Motor neuron (in vitro differentiated cells): ENCODE measurements at regions not wholly inside any gene's neighbourhood (a gene's known extent, or its start where the extent isn't known, plus 50 kb on each side); places are given as distances from the start of the nearest gene placed in this dataset.
"Not testable (repeated sequence)": the region's sequence is repeated elsewhere in the genome, so short reads cannot be mapped to it uniquely, and the experiment has no call there.

Experiments
- ATAC-seq, 8 experiments: fragments of 200-7000 bp; cut with Tn5 transposase; replicated peaks in 6 of 8; 2 replicates each; pipeline ENCODE4 v1.8.0; 2021; ENCODE audit warnings: mild to moderate bottlenecking in 8 of 8, moderate library complexity in 8 of 8
- H3K27ac ChIP-seq, 2 donors: fragments of 250-450 bp; sonication (Bioruptor Pico); 2 replicates each; pipeline ENCODE4 v1.9.0; 2021; ENCODE audit warnings: antibody characterized with exemption in 2 of 2, mild to moderate bottlenecking in 2 of 2, moderate library complexity in 1 of 2
- H3K4me1 ChIP-seq, 2 donors: fragments of 250-450 bp; sonication (Bioruptor Pico); replicated peaks in 1 of 2; 2 replicates each; pipeline ENCODE4 v1.6.1; 2021; ENCODE audit warnings: antibody characterized with exemption in 2 of 2, mild to moderate bottlenecking in 2 of 2, moderate library complexity in 1 of 2
- H3K4me3 ChIP-seq, 5 donors: fragments of 250-450 bp; sonication (Bioruptor Pico); 2 replicates each; pipeline ENCODE4 v1.9.0; 2021; ENCODE audit warnings: antibody characterized with exemption in 5 of 5, mild to moderate bottlenecking in 5 of 5, moderate library complexity in 4 of 5
- WGBS, 10 experiments: fragments of 450-650 bp; shearing (Covaris generic); methylation state at CpG; one replicate each; pipeline ENCODE4 v1.0.0; 2022; 5-methylcytosine and 5-hydroxymethylcytosine counted together
- in situ Hi-C, 9 experiments: fragments of 400-800 bp; cut with MboI; loops; one replicate each; pipeline ENCODE4 v1.15.0; 2021; ENCODE audit warnings: low sequenced_read_pairs in 9 of 9, low pct_unique_long_range_greater_than_20kb in 2 of 9; ENCODE audit not compliant: unreplicated experiment in 9 of 9

DNA sequence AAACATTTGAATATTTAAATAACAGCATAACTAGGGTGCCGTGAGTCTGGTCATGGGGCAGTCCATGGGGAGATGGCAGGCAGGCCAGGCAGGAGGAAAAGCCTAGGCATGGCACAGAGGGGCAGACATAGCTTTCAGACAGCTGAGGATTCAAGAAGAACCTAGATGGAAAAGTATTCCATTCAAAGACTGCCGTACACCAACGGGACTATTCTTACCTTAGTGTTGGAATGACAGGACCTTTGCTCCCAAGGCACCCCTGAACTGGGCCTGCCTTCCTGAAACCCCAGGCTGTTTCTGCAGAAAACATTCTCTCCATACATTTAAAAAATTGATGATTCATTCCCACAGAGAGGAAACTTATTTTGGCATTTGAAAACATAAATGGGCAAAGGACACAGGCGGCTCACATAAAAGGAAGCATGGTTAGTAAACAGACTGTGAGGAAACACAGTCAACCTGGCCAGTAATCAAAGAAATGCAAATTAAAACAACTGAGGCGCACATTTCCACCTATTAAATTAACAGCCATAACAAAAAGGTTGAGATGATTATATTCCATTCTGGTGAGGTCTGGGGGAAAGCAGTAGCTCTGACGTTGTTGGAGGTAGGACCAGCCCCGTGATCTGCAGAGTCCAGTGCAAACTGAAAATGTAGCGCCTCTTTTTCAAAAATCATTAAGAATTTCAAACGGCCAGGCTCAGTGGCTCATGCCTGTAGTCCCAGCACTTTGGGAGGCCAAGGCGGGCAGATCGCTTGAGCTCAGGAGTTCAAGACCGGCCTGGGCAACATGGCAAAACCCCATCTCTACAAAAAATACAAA, 71.3 kb upstream of the SMAD3 start:
- Histone ChIP-seq H3K27ac (no peak overlapping the region), H3K4me1 (no peaks in the 10 kb centered on the region), H3K4me3 (no peak overlapping the region)
- in situ Hi-C loops = no loop called here
- no peak for ATAC-seq
- WGBS, 10 experiments = 75 to 100% (median 87%) methylated on average over 2 to 11 of the region's 12 CpGs

DNA sequence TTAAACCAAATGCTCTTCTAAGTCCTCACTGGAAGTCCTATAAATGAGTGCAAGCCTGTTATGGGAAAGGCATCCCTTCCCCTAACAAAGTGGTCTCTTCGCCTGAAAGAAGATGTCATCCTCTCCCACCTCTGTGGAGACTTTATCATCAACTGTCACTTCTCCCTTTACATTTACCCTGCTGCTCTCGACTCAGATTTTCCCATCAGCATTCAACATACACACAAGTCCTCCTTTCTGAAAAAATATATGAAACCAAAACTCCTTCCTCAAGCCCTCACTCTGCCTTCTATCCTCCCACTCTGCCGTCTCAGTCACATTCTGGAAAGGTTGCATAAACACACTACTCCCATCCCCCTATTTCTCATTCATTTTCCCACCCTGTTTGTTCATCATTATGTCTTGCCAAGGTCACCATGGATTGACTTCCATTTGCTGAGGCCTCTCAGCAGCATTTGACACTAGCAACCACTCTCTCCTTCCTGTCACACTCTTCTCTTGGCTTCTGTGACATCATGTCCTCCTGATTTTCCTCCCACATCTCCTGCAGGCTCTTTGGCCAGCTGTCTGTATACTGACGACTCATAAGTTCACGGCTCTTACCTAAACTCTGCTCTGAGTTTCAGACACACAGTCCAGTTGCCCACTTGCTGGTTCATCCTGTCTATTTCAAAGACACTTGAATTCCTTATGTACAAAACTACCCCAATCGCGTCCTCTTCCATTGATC, 70.3 kb upstream of the SMAD3 start:
- no peaks in the 10 kb centered on the region for H3K4me1 ChIP-seq
- in situ Hi-C loops = no loop called here
- WGBS, 10 experiments = 67 to 100% (median 85%) methylated on average over 1 to 6 of the region's 7 CpGs
- H3K4me3 ChIP-seq = no peak overlapping the region
- H3K27ac ChIP-seq = no peak overlapping the region
- ATAC-seq = peak in 1 of 8 experiments; percentile 43

DNA sequence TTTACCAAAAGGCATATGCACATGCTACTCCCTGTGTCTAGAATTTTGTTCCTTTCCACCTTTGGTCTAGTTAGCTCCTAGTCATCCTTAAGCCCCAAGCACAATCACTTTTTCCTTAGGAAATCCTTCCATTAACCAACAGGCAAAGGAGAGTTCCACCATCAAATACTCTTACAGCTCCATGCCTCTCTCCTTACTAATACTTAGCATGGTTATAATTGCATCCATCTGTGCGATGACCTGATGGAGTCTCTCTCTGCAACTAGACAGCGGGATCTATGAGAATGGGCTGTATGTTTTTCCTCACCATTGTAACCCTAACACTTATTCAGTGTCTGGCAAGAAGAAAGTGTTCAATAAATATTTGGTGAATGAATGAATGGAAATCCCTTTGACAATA, 69.3 kb upstream of the SMAD3 start:
- in situ Hi-C loops = no loop called here
- 80 to 100% (median 98%) methylated on average over 1 to 2 of the region's 2 CpGs; no CpG with 5 or more reads in 2 of the 10 experiments for WGBS, 10 experiments
- no peak for ATAC-seq
- no peaks in the 10 kb centered on the region for H3K4me1 ChIP-seq
- no peak overlapping the region for H3K4me3 ChIP-seq
- H3K27ac ChIP-seq = no peak overlapping the region

DNA sequence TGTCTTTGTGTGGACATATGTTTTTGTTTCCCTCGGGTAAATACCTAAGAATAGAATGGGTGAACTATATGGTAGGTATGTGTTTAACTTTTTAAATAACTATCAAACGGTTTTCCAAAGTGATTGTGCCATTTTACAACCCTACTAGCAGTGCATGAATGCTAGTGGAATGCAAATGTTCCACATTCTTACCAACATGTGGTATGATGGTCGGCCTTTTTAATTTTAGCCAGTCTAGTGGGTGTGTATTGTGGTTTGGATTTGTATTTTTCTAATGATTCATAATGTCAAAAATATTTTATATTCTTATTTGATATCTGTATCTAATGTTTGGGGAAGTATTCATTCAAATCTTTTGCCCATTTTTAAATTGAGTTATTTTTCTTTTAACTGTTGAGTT, 68.2 kb upstream of the SMAD3 start:
- in situ Hi-C loops = no loop called here
- WGBS, 10 experiments = 0 to 85% (median 65%) methylated on average over 1 to 3 of the region's 3 CpGs
- ATAC-seq = peak in 3 of 8 experiments; percentile 65 to 78 (median 77)
- H3K27ac ChIP-seq = no peak overlapping the region
- H3K4me1 ChIP-seq = no peaks in the 10 kb centered on the region
- no peak overlapping the region for H3K4me3 ChIP-seq

DNA sequence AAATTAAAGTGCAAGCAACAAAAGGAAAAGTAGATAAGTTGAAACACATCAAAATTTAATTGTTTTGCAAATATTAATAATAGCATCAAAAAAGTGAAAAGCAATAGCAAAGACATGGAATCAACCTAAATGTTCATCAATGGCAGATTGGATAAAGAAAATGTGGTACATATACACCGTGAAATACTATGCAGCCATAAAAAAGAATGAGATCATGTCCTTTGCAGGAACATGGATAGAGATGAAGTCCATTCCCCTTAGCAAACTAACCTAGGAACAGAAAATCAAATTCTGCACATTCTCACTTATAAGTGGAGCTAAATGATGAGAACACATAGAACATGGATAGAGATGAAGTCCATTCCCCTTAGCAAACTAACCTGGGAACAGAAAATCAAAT, 67.2 kb upstream of the SMAD3 start:
- H3K27ac ChIP-seq, H3K4me1 ChIP-seq, ATAC-seq, H3K4me3 ChIP-seq, in situ Hi-C loops: not testable (repeated sequence)
- WGBS, 10 experiments = 86 to 100% (median 100%) methylated on average over 1 of the region's 1 CpG; no CpG with 5 or more reads in 2 of the 10 experiments

DNA sequence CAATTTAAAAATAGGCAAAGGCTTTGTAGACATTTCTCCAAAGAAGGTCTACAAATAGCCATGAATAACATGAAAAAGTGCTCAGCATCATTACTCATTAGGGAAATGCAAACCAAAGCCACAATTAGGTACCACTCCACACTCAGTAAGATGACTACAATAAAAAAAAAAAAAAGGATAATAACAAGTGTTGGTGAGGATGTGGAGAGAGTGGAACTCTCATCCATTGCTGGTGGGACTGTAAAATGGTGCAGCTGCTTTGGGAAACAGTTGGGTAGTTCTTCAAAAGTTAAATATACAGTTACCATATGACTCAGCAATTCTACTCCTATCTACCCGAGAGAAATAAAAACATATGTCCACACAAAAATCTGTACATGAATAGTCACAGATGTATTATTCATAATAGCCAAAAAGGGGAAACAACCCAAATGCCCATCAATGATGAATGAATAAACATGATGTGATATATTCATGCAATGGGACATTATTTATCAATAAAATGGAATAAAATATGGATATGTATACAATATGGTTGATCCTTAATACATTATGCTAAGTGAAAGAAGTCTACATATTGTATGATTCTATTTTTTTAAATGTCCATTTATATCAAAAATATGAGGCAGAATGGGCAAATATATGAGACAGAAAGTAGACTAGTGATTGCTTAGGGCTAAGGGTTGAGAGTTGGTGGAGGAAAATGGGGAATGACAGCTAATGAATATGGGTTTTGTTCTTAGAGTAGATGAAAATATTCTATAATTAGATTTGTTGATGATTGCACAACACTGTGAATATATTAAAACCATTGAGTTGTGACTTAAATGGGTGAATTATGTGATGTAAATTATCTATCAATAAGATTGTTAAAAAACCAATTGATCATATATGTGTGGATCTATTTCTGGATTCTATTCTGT, 66.1 kb upstream of the SMAD3 start:
- H3K4me1 ChIP-seq = no peaks in the 10 kb centered on the region
- H3K27ac ChIP-seq = no peak overlapping the region
- H3K4me3 ChIP-seq = no peak overlapping the region
- 0 to 100% (median 100%) methylated on average over 1 of the region's 1 CpG; no CpG with 5 or more reads in 3 of the 10 experiments for WGBS, 10 experiments
- in situ Hi-C loops = no loop called here
- peak in 3 of 8 experiments; percentile 44 to 75 (median 68) for ATAC-seq

DNA sequence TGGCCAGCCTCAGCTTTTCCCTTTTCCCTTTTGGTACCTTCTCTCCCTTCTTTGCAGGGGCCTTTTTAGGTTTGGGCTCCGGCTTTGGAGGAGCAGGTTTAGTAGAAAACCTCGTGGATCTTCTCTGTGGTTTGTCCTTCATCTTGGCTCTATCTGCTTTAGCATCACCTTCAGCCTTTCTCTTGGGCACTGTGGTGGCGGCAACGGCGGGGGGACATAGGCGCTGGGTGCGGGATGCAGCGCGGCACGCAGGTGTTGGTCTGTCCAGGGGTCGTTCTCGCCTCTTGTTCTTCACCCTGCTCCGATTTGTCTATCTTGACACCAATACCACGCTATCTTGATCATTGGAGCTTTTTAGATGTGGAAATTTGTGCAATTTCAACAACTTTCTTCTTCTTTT, 64.5 kb upstream of the SMAD3 start:
- ATAC-seq = no peak
- H3K4me3 ChIP-seq = no peak overlapping the region
- 79 to 100% (median 94%) methylated on average over 2 to 14 of the region's 14 CpGs; no CpG with 5 or more reads in 3 of the 10 experiments for WGBS, 10 experiments
- H3K27ac ChIP-seq = no peak overlapping the region
- in situ Hi-C loops = no loop called here
- H3K4me1 ChIP-seq = peaks cover 0 to 2% of the 10 kb centered on the region in 2 donors

DNA sequence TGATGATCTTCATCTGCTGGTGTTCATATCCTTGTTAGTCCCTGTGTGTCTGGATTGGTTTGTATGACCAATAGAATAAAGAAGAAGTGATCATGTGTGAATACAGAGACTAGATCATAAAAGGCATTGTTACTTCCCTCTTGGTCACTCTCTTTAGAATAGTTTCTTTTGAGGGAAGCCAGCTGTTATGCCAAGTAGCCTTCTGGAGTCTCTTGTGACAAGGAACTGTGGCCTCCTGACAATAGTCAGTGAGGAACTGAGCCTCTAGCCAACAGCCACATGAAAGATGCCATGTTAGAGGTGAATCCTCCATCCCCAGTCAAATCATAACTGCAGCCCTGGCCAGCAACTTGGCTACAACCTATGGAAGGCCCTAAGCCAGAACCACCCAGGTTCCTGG, 63.0 kb upstream of the SMAD3 start:
- Histone ChIP-seq H3K4me3 (no peak overlapping the region), H3K27ac (no peak overlapping the region), H3K4me1 (peaks cover 0 to 2% of the 10 kb centered on the region in 2 donors)
- ATAC-seq = no peak
- in situ Hi-C loops = no loop called here

DNA sequence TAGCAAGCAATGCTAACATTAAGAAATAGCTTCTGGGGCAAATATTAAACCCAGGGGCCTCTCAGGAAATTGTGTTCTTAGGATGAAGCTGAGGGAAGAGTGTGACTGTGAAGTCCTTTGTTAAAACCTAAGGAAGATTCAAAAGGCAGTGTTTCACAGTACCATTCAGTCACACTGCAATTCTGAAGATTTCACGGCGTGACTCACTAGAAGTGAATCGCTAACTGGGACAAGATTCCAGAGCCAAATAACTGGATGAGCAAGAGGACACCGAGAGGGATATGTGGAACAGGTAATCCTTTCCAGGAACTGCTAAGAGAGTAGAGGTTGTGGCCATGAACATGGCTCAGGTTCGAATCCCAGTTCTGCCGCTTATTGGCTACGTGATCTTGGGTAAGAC, 61.8 kb upstream of the SMAD3 start:
- ATAC-seq = no peak
- H3K27ac ChIP-seq = no peak overlapping the region
- H3K4me1 ChIP-seq = peaks cover 0 to 2% of the 10 kb centered on the region in 2 donors
- WGBS, 10 experiments = 67 to 100% (median 86%) methylated on average over 2 to 7 of the region's 7 CpGs
- H3K4me3 ChIP-seq = no peak overlapping the region
- in situ Hi-C loops = no loop called here

DNA sequence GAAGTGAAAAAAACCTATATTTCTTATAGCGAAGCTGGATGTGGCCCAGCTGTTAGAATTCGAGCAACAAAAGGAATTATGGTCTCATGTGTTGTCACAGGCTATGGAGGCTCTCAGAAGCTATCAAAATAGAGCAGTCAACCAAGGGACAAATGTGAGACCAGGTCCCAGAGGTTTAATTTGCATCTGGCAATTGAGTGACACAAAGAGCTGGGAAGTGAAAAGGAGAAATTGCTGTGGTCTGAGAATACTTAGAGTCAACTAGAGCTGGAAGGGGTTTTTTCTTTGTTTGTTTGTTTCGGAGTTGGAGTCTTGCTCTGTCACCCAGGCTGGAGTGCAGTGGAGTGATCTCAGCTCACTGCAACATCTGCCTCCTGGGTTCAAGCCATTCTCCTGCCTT, 61.3 kb upstream of the SMAD3 start:
- Histone ChIP-seq H3K27ac (no peak overlapping the region), H3K4me1 (peaks cover 0 to 2% of the 10 kb centered on the region in 2 donors), H3K4me3 (no peak overlapping the region)
- ATAC-seq = no peak
- WGBS, 10 experiments = 56 to 100% (median 87%) methylated on average over 2 to 3 of the region's 3 CpGs; no CpG with 5 or more reads in 2 of the 10 experiments
- in situ Hi-C loops = no loop called here

DNA sequence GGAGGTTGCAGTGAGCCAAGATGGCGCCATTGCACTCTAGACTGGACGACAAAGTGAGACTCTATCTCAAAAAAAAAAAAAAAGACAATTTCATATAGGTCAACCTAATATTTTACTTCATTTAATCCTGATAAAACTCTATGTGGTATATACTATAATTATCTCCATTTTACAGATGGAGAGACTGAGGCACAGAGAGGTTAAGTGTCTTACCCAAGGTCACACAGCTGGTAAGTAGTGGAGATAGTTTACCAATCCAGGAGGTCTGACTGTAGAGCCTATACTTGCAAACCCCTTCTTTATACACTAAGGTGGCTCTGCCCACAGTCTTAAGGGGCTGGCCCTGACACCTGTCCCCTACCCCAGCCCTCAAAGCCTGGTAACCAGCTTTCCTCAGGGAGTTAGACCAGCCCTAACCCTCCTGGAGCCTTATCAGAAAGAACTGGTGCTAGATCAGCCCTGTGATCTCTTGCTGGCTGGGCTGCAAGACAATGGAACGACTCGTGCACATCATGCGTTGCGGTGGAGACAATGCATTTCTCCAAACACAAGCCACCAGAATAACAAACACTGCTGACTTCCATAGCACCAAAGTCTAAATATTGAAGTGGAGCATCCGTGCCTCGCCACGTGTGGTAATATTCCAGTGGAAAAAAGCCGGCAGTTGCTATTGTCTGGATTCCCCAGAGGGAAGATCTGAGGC, 60.0 kb upstream of the SMAD3 start:
- 48 to 100% (median 85%) methylated on average over 1 to 6 of the region's 10 CpGs; no CpG with 5 or more reads in 2 of the 10 experiments for whole genome bisulfite sequencing, 10 experiments
- Histone ChIP-seq H3K4me1 (peaks cover 0 to 2% of the 10 kb centered on the region in 2 donors), H3K4me3 (no peak overlapping the region), H3K27ac (no peak overlapping the region)
- no peak for ATAC-seq
- in situ Hi-C loops = no loop called here
